OCI-LY1 (cell line): ENCODE measurements at regions not wholly inside any gene's neighbourhood (a gene's known extent, or its start where the extent isn't known, plus 50 kb on each side); places are given as distances from the start of the nearest gene placed in this dataset.
"Not testable (repeated sequence)": the region's sequence is repeated elsewhere in the genome, so short reads cannot be mapped to it uniquely, and the experiment has no call there.

Experiments used
- H2AFZ ChIP-seq: fragments of 200-600 bp; sonication (generic), shearing (Covaris generic); 2 replicates; pipeline ENCODE4 v1.6.0; 2014; ENCODE audit warnings: antibody characterized with exemption, mild to moderate bottlenecking, low read length
- H3F3A ChIP-seq: fragments of 200-600 bp; sonication (generic), shearing (Covaris generic); 2 replicates; pipeline ENCODE4 v1.6.0; 2014; ENCODE audit warnings: mild to moderate bottlenecking, antibody characterized with exemption, low read length, moderate library complexity; ENCODE audit not compliant: insufficient read depth
- H3K27ac ChIP-seq: fragments of 200-600 bp; sonication (generic); 2 replicates; pipeline ENCODE4 v1.5.1; 2014; ENCODE audit warnings: low read length, mixed run types, mild to moderate bottlenecking, low read depth; ENCODE audit not compliant: poor library complexity, severe bottlenecking
- H3K27me3 ChIP-seq: fragments of 200-600 bp; sonication (generic); 2 replicates; pipeline ENCODE4 v1.6.0; 2014; ENCODE audit warnings: antibody characterized with exemption, mild to moderate bottlenecking, low read length, moderate library complexity; ENCODE audit not compliant: insufficient read depth
- H3K36me3 ChIP-seq: fragments of 200-600 bp; sonication (generic); 2 replicates; pipeline ENCODE4 v1.6.1; 2014; ENCODE audit warnings: mild to moderate bottlenecking, antibody characterized with exemption, low read length, moderate library complexity, mixed read lengths; ENCODE audit not compliant: insufficient read depth
- H3K4me1 ChIP-seq: fragments of 200-600 bp; sonication (generic); 2 replicates; pipeline ENCODE4 v1.5.1; 2014; ENCODE audit warnings: mild to moderate bottlenecking, low read length, moderate library complexity; ENCODE audit not compliant: insufficient read depth, severe bottlenecking
- H3K4me2 ChIP-seq: fragments of 200-600 bp; sonication (generic), shearing (Covaris generic); 2 replicates; pipeline ENCODE4 v1.6.1; 2014; ENCODE audit warnings: low read length
- H3K4me3 ChIP-seq: fragments of 200-600 bp; sonication (generic); 2 replicates; pipeline ENCODE4 v1.5.1; 2014; ENCODE audit warnings: low read length, low read depth, mild to moderate bottlenecking, mixed read lengths; ENCODE audit not compliant: poor library complexity, severe bottlenecking
- H3K79me2 ChIP-seq: fragments of 200-600 bp; shearing (Covaris generic); 2 replicates; pipeline ENCODE4 v1.6.1; 2016; ENCODE audit warnings: mixed run types, low read length, mixed read lengths; ENCODE audit not compliant: insufficient read depth
- H3K9ac ChIP-seq: fragments of 200-600 bp; sonication (generic), shearing (Covaris generic); 2 replicates; pipeline ENCODE4 v1.6.1; 2014; ENCODE audit warnings: mild to moderate bottlenecking, low read length, mixed read lengths
- H3K9me2 ChIP-seq: fragments of 200-600 bp; sonication (generic), shearing (Covaris generic); 2 replicates; pipeline ENCODE4 v1.6.1; 2014; ENCODE audit warnings: low read depth, mild to moderate bottlenecking, low read length, mixed read lengths
- H3K9me3 ChIP-seq: fragments of 200-600 bp; shearing (Covaris generic); 2 replicates; pipeline ENCODE4 v1.6.1; 2014; ENCODE audit warnings: low read length, mixed read lengths
- H4K20me1 ChIP-seq: fragments of 200-600 bp; sonication (generic), shearing (Covaris generic); 2 replicates; pipeline ENCODE4 v1.6.0; 2016; ENCODE audit warnings: mild to moderate bottlenecking, low read length; ENCODE audit not compliant: insufficient read depth
- CTCF ChIP-seq: fragments of 200-600 bp; sonication (generic), shearing (Covaris generic); IDR thresholded peaks from 2 replicates; pipeline ENCODE4 v1.5.1; 2017; ENCODE audit warnings: mild to moderate bottlenecking, antibody characterized with exemption, low read length, moderate library complexity, mixed read lengths
- EZH2 ChIP-seq: fragments of 200-600 bp; sonication (generic), shearing (Covaris generic); IDR thresholded peaks from 2 replicates; pipeline ENCODE4 v1.8.0; 2017; ENCODE audit warnings: borderline replicate concordance, mixed run types, mild to moderate bottlenecking, antibody characterized with exemption, low read length, moderate library complexity, mixed read lengths

- Histone ChIP-seq H2AFZ (no peak overlapping the region), H3K4me3 (no peak overlapping the region), H3K4me2 (no peak overlapping the region), H3K9ac (no peak overlapping the region), H3K9me2 (no peaks in the 10 kb centered on the region), H3K27ac (no peak overlapping the region), H3F3A (no peaks in the 10 kb centered on the region), H3K79me2 (no peaks in the 10 kb centered on the region), H3K9me3 (no peaks in the 10 kb centered on the region), H4K20me1 (no peaks in the 10 kb centered on the region), H3K4me1 (no peaks in the 10 kb centered on the region), H3K27me3 (no peaks in the 10 kb centered on the region), H3K36me3 (no peaks in the 10 kb centered on the region)
- TF ChIP-seq EZH2 (no peak), CTCF (no peak)
Observed at GRCh38 chr7:46600340-46600739, 679.3 kb upstream of the IGFBP3 start.

GRCh38 chr7:46594831-46595230, 673.8 kb upstream of the IGFBP3 start:
- H3K9me3 ChIP-seq, H3K4me3 ChIP-seq, H3K9ac ChIP-seq, H3K4me2 ChIP-seq, H2AFZ ChIP-seq, H3K79me2 ChIP-seq, H3K36me3 ChIP-seq, H3K9me2 ChIP-seq, H3F3A ChIP-seq, H4K20me1 ChIP-seq, H3K27me3 ChIP-seq, H3K4me1 ChIP-seq, H3K27ac ChIP-seq: not testable (repeated sequence)

GRCh38 chr7:46590918-46591905, 670.1 kb upstream of the IGFBP3 start:
- H3K36me3 ChIP-seq, H3K4me3 ChIP-seq, H3K9me2 ChIP-seq, H4K20me1 ChIP-seq, H2AFZ ChIP-seq, H3F3A ChIP-seq, H3K27ac ChIP-seq, H3K4me1 ChIP-seq, H3K79me2 ChIP-seq, H3K9ac ChIP-seq, H3K4me2 ChIP-seq, H3K27me3 ChIP-seq, H3K9me3 ChIP-seq: not testable (repeated sequence)

- H3F3A ChIP-seq: no peaks in the 10 kb centered on the region
- no peak overlapping the region for H3K9ac ChIP-seq
- no peaks in the 10 kb centered on the region for H3K79me2 ChIP-seq
- no peaks in the 10 kb centered on the region for H3K27me3 ChIP-seq
- no peaks in the 10 kb centered on the region for H3K4me1 ChIP-seq
- H3K4me2 ChIP-seq: no peak overlapping the region
- no peaks in the 10 kb centered on the region for H4K20me1 ChIP-seq
- no peaks in the 10 kb centered on the region for H3K9me3 ChIP-seq
- TF ChIP-seq CTCF (no peak), EZH2 (no peak)
- H3K27ac ChIP-seq: no peak overlapping the region
- no peak overlapping the region for H2AFZ ChIP-seq
- no peaks in the 10 kb centered on the region for H3K9me2 ChIP-seq
- no peak overlapping the region for H3K4me3 ChIP-seq
- no peaks in the 10 kb centered on the region for H3K36me3 ChIP-seq
Observed at GRCh38 chr7:46589286-46589685, 668.2 kb upstream of the IGFBP3 start.
